ENCODE measurements at regions not wholly inside any gene's neighbourhood (a gene's known extent, or its start where the extent isn't known, plus 50 kb on each side); places are given as distances from the start of the nearest gene placed in this dataset.

- Histone ChIP-seq H2BK15ac (ENCODE audit: low read depth, low read length) (no peak overlapping the region), H2AK5ac (ENCODE audit: low read depth, low read length) (no peak overlapping the region), H2BK20ac (ENCODE audit: low read depth, low read length) (no peak overlapping the region), H4K5ac (ENCODE audit: low read depth, low read length) (no peak overlapping the region), H3K23ac (ENCODE audit: low read depth, low read length) (no peak overlapping the region), H2AK9ac (replicated peaks; ENCODE audit: low read depth, low read length, poor library complexity) (no peak overlapping the region), H2BK120ac (ENCODE audit: low read depth, low read length) (no peak overlapping the region), H3K4me1 (ENCODE audit: control insufficient read depth, insufficient read depth, low read length) (no peaks in the 10 kb centered on the region), H3K27ac (ENCODE audit: insufficient read depth, low read length) (no peak overlapping the region), H4K8ac (ENCODE audit: low read depth in 2 of 2, low read length in 2 of 2) (no peak overlapping the region), H3K56ac (ENCODE audit: extremely low read depth, insufficient read depth, low read length) (no peak overlapping the region), H4K91ac (ENCODE audit: insufficient read depth, low read depth, low read length) (no peak overlapping the region), H3K36me3 (ENCODE audit: control insufficient read depth, insufficient read depth, low read length) (no peaks in the 10 kb centered on the region), H3K18ac (ENCODE audit: low read depth, low read length) (no peak overlapping the region), H3K9me3 (ENCODE audit: control insufficient read depth, insufficient read depth, low read length) (no peaks in the 10 kb centered on the region), H3K4ac (ENCODE audit: low read depth, low read length) (no peak overlapping the region), H3K9me1 (ENCODE audit: insufficient read depth, low read length) (no peaks in the 10 kb centered on the region), H2AFZ (replicated peaks; ENCODE audit: low read length, poor library complexity) (no peak overlapping the region), H3K27me3 (ENCODE audit: control insufficient read depth, insufficient read depth, low read length) (no peaks in the 10 kb centered on the region), H3K9ac (ENCODE audit: low read depth, low read length) (no peak overlapping the region), H3K4me3 (ENCODE audit: insufficient read depth, low read depth, low read length) (no peak overlapping the region), H4K20me1 (ENCODE audit: insufficient read depth, low read length) (no peaks in the 10 kb centered on the region), H3K4me2 (ENCODE audit: low read depth, low read length) (no peak overlapping the region), H3K14ac (replicated peaks; ENCODE audit: low read depth, low read length) (no peak overlapping the region), H2BK5ac (ENCODE audit: low read depth, low read length, poor library complexity, severe bottlenecking) (no peak overlapping the region), H3K79me1 (ENCODE audit: low read depth in 1 of 2, low read length in 2 of 2) (no peaks in the 10 kb centered on the region)
- in situ Hi-C loops (cut with MboI; ENCODE audit: low sequenced_read_pairs) (no loop called here), intact Hi-C loops (cut with micrococcal nuclease) (loop anchor here (5.0 to 10.0 kb wide), 3 partner anchors 91 to 242 kb away; no protein-coding TSS in a partner anchor), dilution Hi-C loops (cut with HindIII; ENCODE audit: low sequenced_read_pairs, unreplicated experiment) (no loop called here)
- TF ChIP-seq BHLHE40 (IDR thresholded peaks at IDR 0.05; ENCODE audit: low read depth, low read length) (no peak), MXI1 (IDR thresholded peaks at IDR 0.05; ENCODE audit: borderline replicate concordance, low read depth, low read length) (no peak), FOS (IDR thresholded peaks at IDR 0.05; ENCODE audit: low read depth, low read length) (no peak), CEBPB (IDR thresholded peaks at IDR 0.05; ENCODE audit: low read depth, low read length) (no peak), ELK1 (IDR thresholded peaks at IDR 0.05; ENCODE audit: borderline replicate concordance, low read depth, low read length) (no peak), SMC3 (IDR thresholded peaks at IDR 0.05; ENCODE audit: low read depth, low read length) (no peak), POLR2A (IDR thresholded peaks at IDR 0.05; ENCODE audit: low read depth, low read length) (no peak), MAFK (IDR thresholded peaks at IDR 0.05; ENCODE audit: low read depth, low read length) (no peak), CTCF (conservative IDR thresholded peaks at IDR 0.05; ENCODE audit: low read depth, low read length) (no peak), NFE2L2 (IDR thresholded peaks at IDR 0.05; ENCODE audit: low read depth, low read length) (no peak), MAZ (IDR thresholded peaks at IDR 0.05; ENCODE audit: borderline replicate concordance, low read depth, low read length) (no peak), RCOR1 (IDR thresholded peaks at IDR 0.05; ENCODE audit: insufficient replicate concordance, low read length) (no peak)
- ChIA-PET CTCF (interaction anchor here (0.6 to 0.9 kb wide), 3 partner anchors 13 to 89 kb away, joined by 3 to 4 read pairs (median 3); no protein-coding TSS in a partner anchor), POLR2A (ENCODE audit: unreplicated experiment) (no interaction called here)
- no CpG with 5 or more reads among the region's 1 CpG for WGBS, 2 experiments (ENCODE audit: extremely low coverage in 2 of 2, insufficient read length in 1 of 2)
- DNase-seq (peak; percentile 70), ATAC-seq (ENCODE audit: low read depth) (no peak)
- no TSS peak for BruUV-seq (replicated peaks)
These were observed 275.7 kb downstream of the DAD1 start for GRCh38 chr14:22313172-22313801.

Measured in IMR-90 (cell line).